Uterus (tissue), 3 donors: ENCODE measurements at regions not wholly inside any gene's neighbourhood (a gene's known extent, or its start where the extent isn't known, plus 50 kb on each side); places are given as distances from the start of the nearest gene placed in this dataset.

Experiments used
- DNase-seq, 2 donors: peaks; one replicate each; pipeline ENCODE4 v3.0.0-alpha.2; 2019 to 2020
- H3K27ac ChIP-seq, 2 donors: fragments of 200-600 bp; sonication (generic); 1 replicate in 1 of 2; 2 replicates in 1 of 2; pipeline ENCODE4 v1.5.1; 2016 to 2018
- H3K27me3 ChIP-seq, 2 donors: fragments of 200-600 bp; sonication (generic); one replicate each; pipeline ENCODE4 v1.5.1; 2018 to 2019; ENCODE audit warnings: control low read depth in 1 of 2
- H3K36me3 ChIP-seq, 2 donors: fragments of 200-600 bp; sonication (generic); one replicate each; pipeline ENCODE4 v1.5.1; 2019; ENCODE audit warnings: control low read depth in 1 of 2
- H3K4me1 ChIP-seq, 2 donors: fragments of 200-600 bp; sonication (generic); one replicate each; pipeline ENCODE4 v1.5.1; 2018 to 2019; ENCODE audit warnings: control low read depth in 1 of 2
- H3K4me3 ChIP-seq, 2 donors: fragments of 200-600 bp; sonication (generic); 1 replicate in 1 of 2; 2 replicates in 1 of 2; pipeline ENCODE4 v1.5.1; 2018 to 2019; ENCODE audit warnings: mild to moderate bottlenecking in 1 of 2
- H3K9me3 ChIP-seq, 2 donors: fragments of 200-600 bp; sonication (generic); one replicate each; pipeline ENCODE4 v1.5.1; 2019; ENCODE audit warnings: control low read depth in 1 of 2
- CTCF ChIP-seq, 4 experiments: fragments of 200-600 bp in 2 of 4; fragments of 450-650 bp in 2 of 4; sonication (generic) in 2 of 4; IDR thresholded peaks; one replicate each; pipeline ENCODE4 v1.5.1; 2016 to 2019; ENCODE audit warnings: antibody characterized with exemption in 4 of 4, mild to moderate bottlenecking in 2 of 4, moderate library complexity in 1 of 4
- POLR2A ChIP-seq, 2 donors: fragments of 450-650 bp; IDR thresholded peaks; one replicate each; pipeline ENCODE4 v1.6.1; 2016; ENCODE audit warnings: antibody characterized with exemption in 2 of 2, mild to moderate bottlenecking in 1 of 2, moderate library complexity in 1 of 2
- intact Hi-C: fragments of 100-400 bp; cut with DNase I; formaldehyde crosslinking; loops from one replicate; pipeline ENCODE4 v1.15.1; 2023; ENCODE audit warnings: low total_unique reads
- donor health status: DM: yes; HTN: yes; CAD: no.

DNA sequence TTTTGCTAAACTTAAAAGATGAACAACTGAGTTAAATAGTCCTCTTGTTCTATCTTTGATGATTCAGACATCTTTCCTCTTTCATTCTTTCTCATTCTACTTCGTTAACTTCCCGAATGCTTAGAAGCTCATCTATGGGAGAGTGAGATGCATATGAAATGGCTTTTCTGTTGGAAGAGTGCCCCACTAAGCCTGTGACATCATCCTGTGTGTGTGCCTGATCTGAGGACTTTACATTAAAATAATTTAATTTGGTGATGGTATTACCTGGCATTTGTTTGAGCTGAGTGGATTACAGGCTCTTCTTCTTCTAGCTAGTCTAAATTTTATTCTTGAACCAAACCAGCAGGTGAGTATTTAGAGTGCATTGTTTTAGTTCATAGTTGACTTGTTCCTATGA, 626.5 kb downstream of the QKI start:
- no peak for DNase-seq
- no peak overlapping the region for H3K4me3 ChIP-seq
- H3K27ac ChIP-seq = no peak overlapping the region

GRCh38 chr6:164039954-164040375, 625.4 kb downstream of the QKI start:
- DNase-seq = peak; percentile 24 to 34
- Histone ChIP-seq H3K9me3 (no peaks in the 10 kb centered on the region), H3K4me1 (no peaks in the 10 kb centered on the region), H3K36me3 (no peaks in the 10 kb centered on the region), H3K27ac (no peak overlapping the region), H3K4me3 (no peak overlapping the region), H3K27me3 (no peaks in the 10 kb centered on the region)
- intact Hi-C loops = no loop called here
- TF ChIP-seq POLR2A (IDR thresholded peaks at IDR 0.05) = no peak
- peak in 1 of 4 experiments; percentile 24 for TF ChIP-seq CTCF (IDR thresholded peaks at IDR 0.05)

More for the DNA sequence above, 626.5 kb downstream of the QKI start:
- H3K36me3 ChIP-seq = no peaks in the 10 kb centered on the region
- intact Hi-C loops = no loop called here
- H3K4me1 ChIP-seq = no peaks in the 10 kb centered on the region
- no peaks in the 10 kb centered on the region for H3K27me3 ChIP-seq
- H3K9me3 ChIP-seq = no peaks in the 10 kb centered on the region
- no peak for TF ChIP-seq CTCF (IDR thresholded peaks at IDR 0.05)
- TF ChIP-seq POLR2A (IDR thresholded peaks at IDR 0.05) = no peak

DNA sequence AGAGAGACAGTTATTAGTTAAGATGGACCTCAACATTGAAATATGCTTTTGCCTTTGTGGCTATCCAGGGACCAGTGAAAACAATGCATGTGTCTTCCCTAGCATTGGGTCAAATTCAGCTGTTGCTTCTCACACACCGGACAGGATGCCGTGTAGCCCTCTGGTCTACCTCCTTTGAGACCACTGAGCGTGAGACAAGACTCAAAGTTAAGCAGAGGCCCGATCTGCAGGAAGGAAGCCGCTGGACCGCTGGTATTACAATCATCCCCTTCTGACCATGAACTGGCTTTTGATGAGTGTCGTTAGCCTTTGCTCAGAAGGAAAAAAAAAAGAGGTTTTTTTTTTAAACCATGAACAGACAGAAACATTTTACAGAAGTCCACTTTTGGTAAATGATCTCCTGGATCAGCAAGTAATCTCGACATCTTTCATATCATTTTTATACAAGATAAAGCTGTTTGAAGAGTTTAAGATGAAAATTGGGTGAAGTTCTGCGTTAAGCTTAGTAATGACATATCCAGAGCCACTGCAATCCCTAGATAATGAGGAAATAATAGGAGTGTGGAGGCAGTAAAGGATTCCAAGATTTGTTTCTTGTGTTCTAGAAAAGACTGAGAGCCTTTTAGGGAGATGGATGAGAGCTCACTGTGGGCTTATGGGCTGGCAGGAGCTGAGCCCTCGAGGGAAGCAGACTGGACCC, 622.8 kb downstream of the QKI start:
- H3K27ac ChIP-seq = no peak overlapping the region
- intact Hi-C loops = no loop called here
- DNase-seq = no peak

DNA sequence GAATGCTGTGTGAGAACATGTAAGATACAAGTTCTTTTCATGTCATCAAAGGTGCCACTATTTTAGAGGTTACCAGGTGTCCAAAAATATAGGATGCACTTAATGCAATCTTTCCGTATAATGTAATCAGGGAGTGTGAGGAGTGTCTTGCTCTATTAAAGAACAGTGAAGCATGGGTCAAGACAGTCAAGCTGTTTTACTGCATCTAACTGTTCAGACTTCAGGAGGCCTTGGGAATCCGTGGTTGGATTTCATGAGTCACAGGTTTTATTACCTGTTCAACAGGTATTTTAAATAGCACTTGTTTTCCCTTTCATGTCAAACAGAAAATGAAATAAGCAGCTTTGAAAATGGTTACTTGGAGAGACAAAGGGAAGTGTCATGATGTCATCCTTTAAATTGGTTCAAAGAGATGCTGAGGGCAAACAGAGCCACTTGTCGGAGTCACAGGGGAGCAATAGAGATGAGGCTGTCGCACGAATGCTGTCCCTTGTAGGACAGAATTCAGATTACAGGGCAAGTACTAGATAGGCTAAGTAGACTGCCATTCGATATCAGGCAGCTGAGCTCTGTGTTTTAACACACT, 621.5 kb downstream of the QKI start:
- TF ChIP-seq POLR2A (IDR thresholded peaks at IDR 0.05) = no peak
- no peak for TF ChIP-seq CTCF (IDR thresholded peaks at IDR 0.05)
- Histone ChIP-seq H3K27ac (no peak overlapping the region), H3K4me3 (no peak overlapping the region), H3K4me1 (no peaks in the 10 kb centered on the region), H3K36me3 (no peaks in the 10 kb centered on the region), H3K27me3 (no peaks in the 10 kb centered on the region), H3K9me3 (no peaks in the 10 kb centered on the region)
- no peak for DNase-seq
- intact Hi-C loops = no loop called here

More for the DNA sequence above, 622.8 kb downstream of the QKI start:
- Histone ChIP-seq H3K4me3 (no peak overlapping the region), H3K4me1 (no peaks in the 10 kb centered on the region), H3K9me3 (no peaks in the 10 kb centered on the region), H3K27me3 (no peaks in the 10 kb centered on the region), H3K36me3 (no peaks in the 10 kb centered on the region)
- TF ChIP-seq CTCF (IDR thresholded peaks at IDR 0.05) = no peak
- TF ChIP-seq POLR2A (IDR thresholded peaks at IDR 0.05) = no peak

GRCh38 chr6:164034602-164035140, 620.2 kb downstream of the QKI start:
- Histone ChIP-seq H3K27ac (no peak overlapping the region), H3K9me3 (no peaks in the 10 kb centered on the region), H3K36me3 (no peaks in the 10 kb centered on the region), H3K4me3 (no peak overlapping the region), H3K4me1 (no peaks in the 10 kb centered on the region), H3K27me3 (no peaks in the 10 kb centered on the region)
- intact Hi-C loops = no loop called here
- DNase-seq = no peak
- TF ChIP-seq POLR2A (IDR thresholded peaks at IDR 0.05) = no peak
- no peak for TF ChIP-seq CTCF (IDR thresholded peaks at IDR 0.05)
